ENCODE measurements at regions not wholly inside any gene's neighbourhood (a gene's known extent, or its start where the extent isn't known, plus 50 kb on each side); places are given as distances from the start of the nearest gene placed in this dataset.

GRCh38 chr13:90448466-90449037 lies 898.9 kb upstream of the MIR17HG start:
- no peak for TF ChIP-seq CTCF (IDR thresholded peaks at IDR 0.05)
- TF ChIP-seq POLR2A (IDR thresholded peaks at IDR 0.05) = no peak

Measured in esophagus squamous epithelium (tissue), 4 donors.